ENCODE measurements at regions not wholly inside any gene's neighbourhood (a gene's known extent, or its start where the extent isn't known, plus 50 kb on each side); places are given as distances from the start of the nearest gene placed in this dataset.

DNA sequence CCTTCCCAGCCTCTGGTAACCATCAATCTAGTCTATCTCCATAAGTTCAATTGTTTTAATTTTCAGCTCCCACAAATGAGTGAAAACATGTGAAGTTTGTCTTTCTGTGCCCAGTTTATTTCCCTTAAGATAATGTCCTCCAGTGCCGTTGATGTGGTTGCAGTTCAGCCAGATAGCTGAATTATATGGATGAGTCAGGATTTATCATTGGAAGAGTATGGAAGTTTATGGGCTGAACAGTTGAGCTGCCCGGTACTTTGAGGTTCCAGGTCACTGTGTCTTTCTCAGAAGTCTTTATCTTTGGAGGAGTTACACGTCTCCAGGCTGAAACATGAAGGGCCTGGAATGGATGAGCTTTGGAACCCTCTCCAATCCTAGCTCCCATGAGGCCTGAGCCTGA is 120.1 kb downstream of the ASCL4 start:
- TF ChIP-seq, protein P1, sequence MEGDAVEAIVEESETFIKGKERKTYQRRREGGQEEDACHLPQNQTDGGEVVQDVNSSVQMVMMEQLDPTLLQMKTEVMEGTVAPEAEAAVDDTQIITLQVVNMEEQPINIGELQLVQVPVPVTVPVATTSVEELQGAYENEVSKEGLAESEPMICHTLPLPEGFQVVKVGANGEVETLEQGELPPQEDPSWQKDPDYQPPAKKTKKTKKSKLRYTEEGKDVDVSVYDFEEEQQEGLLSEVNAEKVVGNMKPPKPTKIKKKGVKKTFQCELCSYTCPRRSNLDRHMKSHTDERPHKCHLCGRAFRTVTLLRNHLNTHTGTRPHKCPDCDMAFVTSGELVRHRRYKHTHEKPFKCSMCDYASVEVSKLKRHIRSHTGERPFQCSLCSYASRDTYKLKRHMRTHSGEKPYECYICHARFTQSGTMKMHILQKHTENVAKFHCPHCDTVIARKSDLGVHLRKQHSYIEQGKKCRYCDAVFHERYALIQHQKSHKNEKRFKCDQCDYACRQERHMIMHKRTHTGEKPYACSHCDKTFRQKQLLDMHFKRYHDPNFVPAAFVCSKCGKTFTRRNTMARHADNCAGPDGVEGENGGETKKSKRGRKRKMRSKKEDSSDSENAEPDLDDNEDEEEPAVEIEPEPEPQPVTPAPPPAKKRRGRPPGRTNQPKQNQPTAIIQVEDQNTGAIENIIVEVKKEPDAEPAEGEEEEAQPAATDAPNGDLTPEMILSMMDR (IDR thresholded peaks at IDR 0.05) = no peak
- DNase-seq = no peak
- no peak overlapping the region for H3K4me3 ChIP-seq
- H3K36me3 ChIP-seq (ENCODE audit: low read depth) = no peaks in the 10 kb centered on the region
- intact Hi-C loops (cut with DNase I, micrococcal nuclease) = no loop called here
- H3K9me3 ChIP-seq = no peaks in the 10 kb centered on the region
- no peak for ATAC-seq
- no peaks in the 10 kb centered on the region for H3K4me1 ChIP-seq (ENCODE audit: low read depth)

DNA sequence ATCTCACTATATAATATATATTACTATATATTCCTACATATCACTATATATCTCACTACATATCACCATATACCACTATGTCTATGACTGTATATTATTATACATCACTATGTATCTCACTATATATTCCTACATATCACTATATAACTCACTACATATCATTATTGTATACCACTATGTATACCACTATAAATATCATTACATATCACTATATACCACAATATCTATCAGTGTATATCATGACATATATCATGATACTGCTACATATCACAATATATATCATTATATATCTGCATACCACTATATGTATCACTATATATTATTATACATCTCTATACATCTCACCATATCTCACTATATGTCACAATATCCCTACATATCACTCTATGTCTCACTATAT is 121.5 kb downstream of the ASCL4 start:
- TF ChIP-seq, protein P1 (IDR thresholded peaks at IDR 0.05) = no peak
- Histone ChIP-seq H3K4me1 (ENCODE audit: low read depth) (no peaks in the 10 kb centered on the region), H3K9me3 (no peaks in the 10 kb centered on the region), H3K4me3 (no peak overlapping the region), H3K36me3 (ENCODE audit: low read depth) (no peaks in the 10 kb centered on the region)
- DNase-seq (no peak), ATAC-seq (no peak)
- intact Hi-C loops (cut with DNase I, micrococcal nuclease) = no loop called here

DNA sequence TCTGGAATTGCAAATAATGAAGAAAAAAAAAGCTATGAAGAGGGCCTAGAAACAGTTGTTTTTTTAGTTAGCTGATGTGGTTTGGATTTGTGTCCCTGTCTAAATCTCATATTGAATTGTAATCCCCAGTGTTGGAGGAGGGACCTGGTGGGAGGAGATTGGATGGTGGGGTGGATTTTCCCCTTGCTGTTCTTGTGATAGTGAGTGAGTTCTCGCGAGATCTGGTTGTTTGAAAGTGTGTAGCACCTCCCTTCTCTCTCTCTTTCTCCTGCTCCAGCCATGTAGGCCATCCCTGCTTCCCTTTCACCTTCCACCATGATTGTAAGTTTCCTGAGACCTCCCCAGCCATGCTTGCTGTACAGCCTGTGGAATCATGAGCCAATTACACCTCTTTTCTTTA is 126.1 kb downstream of the ASCL4 start:
- Histone ChIP-seq H3K9me3 (no peaks in the 10 kb centered on the region), H3K4me3 (no peak overlapping the region), H3K4me1 (ENCODE audit: low read depth) (peaks cover 7% of the 10 kb centered on the region), H3K36me3 (ENCODE audit: low read depth) (no peaks in the 10 kb centered on the region)
- ATAC-seq = no peak
- intact Hi-C loops (cut with DNase I, micrococcal nuclease) = no loop called here
- TF ChIP-seq, protein P1 (IDR thresholded peaks at IDR 0.05) = no peak
- no peak for DNase-seq

DNA sequence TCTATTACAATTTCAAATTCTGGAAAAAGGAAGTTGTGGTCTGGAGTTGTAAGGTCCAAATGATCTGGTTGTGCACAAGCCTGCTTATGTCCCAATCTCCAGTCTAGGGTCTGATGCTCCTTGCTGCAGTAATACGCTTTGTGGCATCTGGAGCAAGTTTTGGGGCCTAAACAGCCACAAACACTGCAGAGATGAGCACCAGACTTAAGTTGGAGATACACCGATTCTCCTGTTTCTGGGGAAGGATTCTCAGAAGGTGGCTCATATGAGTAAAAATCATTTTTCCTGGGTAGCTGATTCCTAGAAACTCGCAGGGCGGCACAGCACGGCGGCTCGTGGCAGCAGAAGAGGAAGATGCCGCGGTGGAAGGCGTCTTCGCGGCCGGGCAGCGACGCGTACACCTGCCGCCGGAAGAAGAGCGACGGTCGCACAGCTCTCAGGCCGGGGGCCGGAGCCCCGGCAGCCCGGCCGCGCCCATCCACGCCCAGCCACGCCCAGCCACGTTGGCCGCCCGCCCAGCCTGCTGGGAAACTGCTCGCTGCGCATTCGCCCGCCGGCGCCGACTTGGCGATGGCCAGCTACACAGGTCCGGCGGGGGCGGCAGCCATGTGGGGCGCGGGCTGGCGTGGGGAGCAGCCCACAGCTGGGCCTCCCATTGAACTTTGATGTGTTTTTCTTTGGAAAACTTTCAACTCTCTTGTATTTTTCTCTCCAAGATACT is 129.0 kb downstream of the ASCL4 start:
- intact Hi-C loops (cut with DNase I, micrococcal nuclease) = no loop called here
- no peaks in the 10 kb centered on the region for H3K9me3 ChIP-seq
- no peaks in the 10 kb centered on the region for H3K36me3 ChIP-seq (ENCODE audit: low read depth)
- TF ChIP-seq, protein P1 (IDR thresholded peaks at IDR 0.05) = no peak
- DNase-seq = peak; percentile 85 to 89 (median 88)
- no peak overlapping the region for H3K4me3 ChIP-seq
- peaks cover 7% of the 10 kb centered on the region for H3K4me1 ChIP-seq (ENCODE audit: low read depth)
- peak; percentile 97 for ATAC-seq

DNA sequence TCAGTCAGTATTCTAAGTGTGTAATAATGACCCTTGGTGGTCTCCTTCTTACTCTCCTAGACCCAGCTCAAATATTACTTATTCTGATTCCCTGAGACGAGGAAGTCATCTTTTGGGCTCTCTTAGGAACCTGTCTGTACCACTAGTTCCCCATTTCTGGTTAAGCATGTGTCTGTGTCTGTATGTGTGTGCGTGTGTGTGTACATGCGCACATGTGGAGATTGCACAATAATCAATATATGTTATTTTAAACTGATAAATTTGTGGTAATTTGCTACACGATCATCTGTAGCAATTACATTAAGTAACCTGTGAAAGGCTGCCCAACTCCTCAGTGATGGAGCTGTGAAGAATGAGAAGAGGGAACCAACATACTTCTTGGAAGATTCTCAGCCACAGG is 132.2 kb downstream of the ASCL4 start:
- peaks cover 7% of the 10 kb centered on the region for H3K4me1 ChIP-seq (ENCODE audit: low read depth)
- DNase-seq = no peak
- intact Hi-C loops (cut with DNase I, micrococcal nuclease) = no loop called here
- no peaks in the 10 kb centered on the region for H3K36me3 ChIP-seq (ENCODE audit: low read depth)
- no peaks in the 10 kb centered on the region for H3K9me3 ChIP-seq
- TF ChIP-seq, protein P1 (IDR thresholded peaks at IDR 0.05) = no peak
- no peak for ATAC-seq
- no peak overlapping the region for H3K4me3 ChIP-seq
